B cell (primary cell): ENCODE measurements at regions not wholly inside any gene's neighbourhood (a gene's known extent, or its start where the extent isn't known, plus 50 kb on each side); places are given as distances from the start of the nearest gene placed in this dataset.
"Not testable (repeated sequence)": the region's sequence is repeated elsewhere in the genome, so short reads cannot be mapped to it uniquely, and the experiment has no call there.

ENCODE experiments used
- EZH2 ChIP-seq: IDR thresholded peaks from 2 replicates; pipeline ENCODE4 v1.6.1; 2012; ENCODE audit warnings: borderline replicate concordance, low read depth, mild to moderate bottlenecking, moderate library complexity, low read length; ENCODE audit not compliant: insufficient read depth, poor library complexity, severe bottlenecking
- TF ChIP-seq, protein P1 (sequence below): fragments of 200-600 bp; IDR thresholded peaks from one replicate; pipeline ENCODE4 v1.8.0; 2022; ENCODE audit warnings: antibody characterized with exemption, mild to moderate bottlenecking

DNA sequence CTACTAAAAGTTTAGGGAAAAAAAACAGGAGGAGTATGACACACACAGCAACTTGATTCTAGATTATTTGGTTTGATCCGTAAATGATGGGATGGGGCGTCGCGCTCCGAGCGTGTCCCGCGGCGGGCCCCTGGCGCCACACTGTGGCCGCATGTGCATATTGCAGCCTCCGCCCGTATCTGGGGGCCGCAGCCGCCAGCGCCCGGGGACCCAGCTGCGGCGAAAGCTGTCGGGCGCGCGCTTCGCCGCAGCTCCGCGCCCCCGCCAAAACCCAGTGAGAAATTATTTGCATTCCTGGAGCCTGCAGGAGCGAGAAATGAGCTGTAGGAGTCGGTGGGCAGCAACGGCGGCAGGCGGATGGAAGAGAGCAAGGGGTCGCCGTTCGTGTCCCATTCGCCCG, 87.3 kb downstream of the FAM72C start:
- TF ChIP-seq, protein P1, sequence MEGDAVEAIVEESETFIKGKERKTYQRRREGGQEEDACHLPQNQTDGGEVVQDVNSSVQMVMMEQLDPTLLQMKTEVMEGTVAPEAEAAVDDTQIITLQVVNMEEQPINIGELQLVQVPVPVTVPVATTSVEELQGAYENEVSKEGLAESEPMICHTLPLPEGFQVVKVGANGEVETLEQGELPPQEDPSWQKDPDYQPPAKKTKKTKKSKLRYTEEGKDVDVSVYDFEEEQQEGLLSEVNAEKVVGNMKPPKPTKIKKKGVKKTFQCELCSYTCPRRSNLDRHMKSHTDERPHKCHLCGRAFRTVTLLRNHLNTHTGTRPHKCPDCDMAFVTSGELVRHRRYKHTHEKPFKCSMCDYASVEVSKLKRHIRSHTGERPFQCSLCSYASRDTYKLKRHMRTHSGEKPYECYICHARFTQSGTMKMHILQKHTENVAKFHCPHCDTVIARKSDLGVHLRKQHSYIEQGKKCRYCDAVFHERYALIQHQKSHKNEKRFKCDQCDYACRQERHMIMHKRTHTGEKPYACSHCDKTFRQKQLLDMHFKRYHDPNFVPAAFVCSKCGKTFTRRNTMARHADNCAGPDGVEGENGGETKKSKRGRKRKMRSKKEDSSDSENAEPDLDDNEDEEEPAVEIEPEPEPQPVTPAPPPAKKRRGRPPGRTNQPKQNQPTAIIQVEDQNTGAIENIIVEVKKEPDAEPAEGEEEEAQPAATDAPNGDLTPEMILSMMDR = peak; percentile 58
- not testable (repeated sequence) for TF ChIP-seq EZH2
